Hepatocyte (in vitro differentiated cells): ENCODE measurements at regions not wholly inside any gene's neighbourhood (a gene's known extent, or its start where the extent isn't known, plus 50 kb on each side); places are given as distances from the start of the nearest gene placed in this dataset.
"Not testable (repeated sequence)": the region's sequence is repeated elsewhere in the genome, so short reads cannot be mapped to it uniquely, and the experiment has no call there.

ENCODE experiments used
- DNase-seq: peaks from one replicate; pipeline ENCODE4 v3.0.0-alpha.2; 2016; ENCODE audit warnings: low spot score
- H2AFZ ChIP-seq: fragments of 200-600 bp; sonication (generic); 2 replicates; pipeline ENCODE4 v1.6.0; 2016; ENCODE audit warnings: antibody characterized with exemption, mild to moderate bottlenecking
- H3K27ac ChIP-seq: fragments of 200-600 bp; sonication (generic); 2 replicates; pipeline ENCODE4 v1.5.1; 2016; ENCODE audit warnings: mild to moderate bottlenecking
- H3K27me3 ChIP-seq: fragments of 200-600 bp; sonication (generic); 2 replicates; pipeline ENCODE4 v1.6.1; 2016
- H3K36me3 ChIP-seq: fragments of 200-600 bp; sonication (generic); replicated peaks from 2 replicates; pipeline ENCODE4 v1.5.1; 2016; ENCODE audit warnings: low read depth; ENCODE audit not compliant: insufficient read depth
- H3K4me1 ChIP-seq: fragments of 200-600 bp; sonication (generic); 2 replicates; pipeline ENCODE4 v1.5.1; 2016; ENCODE audit warnings: mild to moderate bottlenecking, moderate library complexity; ENCODE audit not compliant: insufficient read depth
- H3K4me2 ChIP-seq: fragments of 200-600 bp; sonication (generic); 2 replicates; pipeline ENCODE4 v1.6.0; 2016
- H3K4me3 ChIP-seq: fragments of 200-600 bp; sonication (generic); 2 replicates; pipeline ENCODE4 v1.5.1; 2016; ENCODE audit warnings: mild to moderate bottlenecking
- H3K79me2 ChIP-seq: fragments of 200-600 bp; sonication (generic); 2 replicates; pipeline ENCODE4 v1.6.0; 2017; ENCODE audit warnings: mild to moderate bottlenecking
- H3K9me2 ChIP-seq: fragments of 200-600 bp; sonication (generic); replicated peaks from 2 replicates; pipeline ENCODE4 v1.6.0; 2017; ENCODE audit warnings: mild to moderate bottlenecking; ENCODE audit not compliant: insufficient read depth
- H3K9me3 ChIP-seq: fragments of 200-600 bp; sonication (generic); 2 replicates; pipeline ENCODE4 v1.5.1; 2016; ENCODE audit warnings: low read depth, mild to moderate bottlenecking
- H4K20me1 ChIP-seq: fragments of 200-600 bp; sonication (generic); 2 replicates; pipeline ENCODE4 v1.6.0; 2016; ENCODE audit warnings: mild to moderate bottlenecking; ENCODE audit not compliant: insufficient read depth, poor library complexity, severe bottlenecking
- WGBS: methylation state at CpG from one replicate; pipeline ENCODE4 v1.1.6; 2016; ENCODE audit warnings: low lambda C conversion rate; ENCODE audit errors: missing lambda C conversion rate; 5-methylcytosine and 5-hydroxymethylcytosine counted together

GRCh38 chr1:83167634-83168033, 831.3 kb downstream of the TTLL7 start:
- not testable (repeated sequence) for H3K9me2 ChIP-seq, DNase-seq, H3K27ac ChIP-seq, H3K4me2 ChIP-seq, H3K36me3 ChIP-seq, H4K20me1 ChIP-seq, H3K27me3 ChIP-seq, H3K9me3 ChIP-seq, H2AFZ ChIP-seq, H3K4me3 ChIP-seq, H3K79me2 ChIP-seq, H3K4me1 ChIP-seq
- 63% methylated on average over 9 of the region's 9 CpGs for WGBS

GRCh38 chr1:83163879-83164475, 835.0 kb downstream of the TTLL7 start:
- peak overlapping the region; percentile 35 for H3K27ac ChIP-seq
- DNase-seq, result peak; percentile 49

DNA sequence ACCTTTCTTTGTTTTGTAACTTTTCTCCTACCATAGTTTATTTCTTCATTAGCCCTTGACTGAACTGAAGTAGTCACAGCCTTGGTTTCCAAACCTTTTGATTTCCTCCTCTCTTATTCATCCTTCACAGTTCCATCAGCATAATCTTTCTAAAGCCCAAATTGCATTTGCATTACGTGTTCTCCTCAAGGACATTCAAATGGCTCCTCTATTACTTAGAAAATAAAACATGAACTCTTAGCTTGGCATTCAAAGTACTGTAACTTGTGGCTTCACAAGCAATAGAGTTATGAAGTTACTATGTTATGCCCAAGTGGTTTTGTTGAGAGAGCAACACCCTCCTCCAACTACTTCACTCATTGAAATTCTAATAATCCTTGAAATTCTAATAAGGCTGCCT, 840.0 kb downstream of the TTLL7 start:
- H3K36me3 ChIP-seq, H3K9me2 ChIP-seq, H3K4me2 ChIP-seq, H3K79me2 ChIP-seq, H3K4me1 ChIP-seq, H2AFZ ChIP-seq, DNase-seq, H3K4me3 ChIP-seq, H3K27me3 ChIP-seq, H3K9me3 ChIP-seq, H3K27ac ChIP-seq, H4K20me1 ChIP-seq: not testable (repeated sequence)
- WGBS, result no CpG with 5 or more reads among the region's 1 CpG

More at GRCh38 chr1:83163879-83164475, 835.0 kb downstream of the TTLL7 start:
- 63% methylated on average over 3 of the region's 3 CpGs for WGBS
- H2AFZ ChIP-seq, H3K9me2 ChIP-seq, H3K4me1 ChIP-seq, H4K20me1 ChIP-seq, H3K4me2 ChIP-seq, H3K27me3 ChIP-seq, H3K9me3 ChIP-seq, H3K36me3 ChIP-seq, H3K79me2 ChIP-seq, H3K4me3 ChIP-seq: not testable (repeated sequence)

- not testable (repeated sequence) for H3K4me3 ChIP-seq, H2AFZ ChIP-seq, H3K27me3 ChIP-seq, H3K9me2 ChIP-seq, H3K4me1 ChIP-seq, H3K79me2 ChIP-seq, DNase-seq, H3K4me2 ChIP-seq, H3K27ac ChIP-seq, H4K20me1 ChIP-seq, H3K36me3 ChIP-seq, H3K9me3 ChIP-seq
- WGBS, result 52% methylated on average over 1 of the region's 1 CpG
Measured at GRCh38 chr1:83154306-83154705, 844.6 kb downstream of the TTLL7 start.

DNA sequence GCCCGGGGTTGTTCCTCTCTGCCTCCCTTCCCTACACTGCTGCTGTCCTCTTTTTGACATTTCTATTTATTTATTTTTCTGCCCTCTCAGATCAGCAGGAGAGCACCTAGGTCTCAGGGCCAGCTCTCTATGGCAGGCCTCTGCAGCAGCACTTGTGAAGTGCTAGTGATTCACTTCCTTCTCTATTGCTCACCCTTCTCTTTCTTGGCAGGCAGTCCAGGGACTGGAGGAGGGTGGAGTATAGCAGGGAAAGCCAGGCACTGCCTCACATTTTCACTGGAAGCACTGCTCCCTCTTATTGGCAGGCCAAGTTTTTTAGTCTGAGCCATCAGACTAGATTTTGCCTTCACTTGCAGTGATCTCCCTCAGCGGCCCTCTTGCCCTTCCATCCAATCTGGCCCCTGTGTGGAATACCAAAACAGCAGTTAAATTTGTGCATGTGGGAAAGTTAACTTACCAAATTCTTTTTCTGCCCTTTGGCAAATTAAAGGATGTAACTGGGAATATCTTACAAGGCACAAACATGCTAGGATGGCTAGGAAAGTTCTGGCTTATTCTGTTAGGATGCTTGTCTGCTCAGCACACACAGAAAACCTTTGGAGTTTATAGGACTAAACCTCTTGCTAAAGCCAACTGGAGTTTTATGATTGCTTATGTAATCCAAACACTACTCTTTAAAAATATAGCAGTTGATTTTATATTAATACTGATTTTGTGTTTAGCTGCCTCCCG, 847.6 kb downstream of the TTLL7 start:
- H2AFZ ChIP-seq, H3K9me2 ChIP-seq, H3K79me2 ChIP-seq, H3K27me3 ChIP-seq, H3K27ac ChIP-seq, H3K4me3 ChIP-seq, H3K36me3 ChIP-seq, H3K9me3 ChIP-seq, H3K4me2 ChIP-seq, H4K20me1 ChIP-seq, H3K4me1 ChIP-seq: not testable (repeated sequence)
- peak; percentile 10 for DNase-seq
- 82% methylated on average over 3 of the region's 3 CpGs for WGBS

GRCh38 chr1:83150479-83150878, 848.5 kb downstream of the TTLL7 start:
- H3K27ac ChIP-seq, H3K27me3 ChIP-seq, H3K4me1 ChIP-seq, H3K9me2 ChIP-seq, H2AFZ ChIP-seq, H3K79me2 ChIP-seq, DNase-seq, H3K36me3 ChIP-seq, H3K4me3 ChIP-seq, H4K20me1 ChIP-seq, H3K4me2 ChIP-seq, H3K9me3 ChIP-seq: not testable (repeated sequence)
- 84% methylated on average over 6 of the region's 6 CpGs for WGBS

DNA sequence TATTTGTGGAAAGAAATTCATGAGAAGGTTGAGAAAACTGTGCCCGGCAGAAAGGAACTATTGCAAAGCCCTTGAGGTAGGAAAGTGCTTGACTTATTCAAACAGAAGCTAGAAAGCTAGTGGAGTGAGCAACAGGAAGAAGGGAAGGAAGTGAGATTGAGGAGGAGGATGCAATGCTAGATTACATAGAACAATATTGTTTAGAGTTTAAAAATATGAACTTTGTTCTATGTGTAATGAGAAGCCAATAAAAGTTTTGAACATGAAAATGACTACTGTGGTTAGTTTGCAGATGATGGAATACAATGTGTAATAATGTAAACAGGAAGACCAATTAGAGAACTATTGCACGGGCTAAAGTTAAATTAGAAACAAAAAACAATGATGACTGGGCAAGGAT, 853.1 kb downstream of the TTLL7 start:
- not testable (repeated sequence) for H3K79me2 ChIP-seq, H3K36me3 ChIP-seq, H3K4me2 ChIP-seq, H3K4me1 ChIP-seq, DNase-seq, H3K9me3 ChIP-seq, H4K20me1 ChIP-seq, H3K27ac ChIP-seq, H3K9me2 ChIP-seq, H3K27me3 ChIP-seq, H3K4me3 ChIP-seq, H2AFZ ChIP-seq
- WGBS, result 78% methylated on average over 1 of the region's 2 CpGs

GRCh38 chr1:83142802-83143201, 856.1 kb downstream of the TTLL7 start:
- H3K9me3 ChIP-seq, H3K79me2 ChIP-seq, H4K20me1 ChIP-seq, DNase-seq, H3K9me2 ChIP-seq, H3K36me3 ChIP-seq, H3K27me3 ChIP-seq, H3K4me2 ChIP-seq, H2AFZ ChIP-seq, H3K4me3 ChIP-seq, H3K27ac ChIP-seq, H3K4me1 ChIP-seq: not testable (repeated sequence)
- WGBS, result 61% methylated on average over 1 of the region's 1 CpG

- H3K27me3 ChIP-seq, DNase-seq, H3K9me2 ChIP-seq, H3K4me3 ChIP-seq, H3K79me2 ChIP-seq, H4K20me1 ChIP-seq, H3K36me3 ChIP-seq, H3K9me3 ChIP-seq, H3K27ac ChIP-seq, H2AFZ ChIP-seq, H3K4me2 ChIP-seq, H3K4me1 ChIP-seq: not testable (repeated sequence)
- WGBS, result 74% methylated on average over 1 of the region's 1 CpG
Measured at GRCh38 chr1:83135524-83136157, 863.3 kb downstream of the TTLL7 start.
